GM12872 (cell line): ENCODE measurements at regions not wholly inside any gene's neighbourhood (a gene's known extent, or its start where the extent isn't known, plus 50 kb on each side); places are given as distances from the start of the nearest gene placed in this dataset.

ENCODE experiments used
- CTCF ChIP-seq: IDR thresholded peaks from 3 replicates; pipeline ENCODE4 v1.5.1; 2011; ENCODE audit warnings: low read depth, mild to moderate bottlenecking, low read length, moderate library complexity; ENCODE audit not compliant: insufficient read depth

DNA sequence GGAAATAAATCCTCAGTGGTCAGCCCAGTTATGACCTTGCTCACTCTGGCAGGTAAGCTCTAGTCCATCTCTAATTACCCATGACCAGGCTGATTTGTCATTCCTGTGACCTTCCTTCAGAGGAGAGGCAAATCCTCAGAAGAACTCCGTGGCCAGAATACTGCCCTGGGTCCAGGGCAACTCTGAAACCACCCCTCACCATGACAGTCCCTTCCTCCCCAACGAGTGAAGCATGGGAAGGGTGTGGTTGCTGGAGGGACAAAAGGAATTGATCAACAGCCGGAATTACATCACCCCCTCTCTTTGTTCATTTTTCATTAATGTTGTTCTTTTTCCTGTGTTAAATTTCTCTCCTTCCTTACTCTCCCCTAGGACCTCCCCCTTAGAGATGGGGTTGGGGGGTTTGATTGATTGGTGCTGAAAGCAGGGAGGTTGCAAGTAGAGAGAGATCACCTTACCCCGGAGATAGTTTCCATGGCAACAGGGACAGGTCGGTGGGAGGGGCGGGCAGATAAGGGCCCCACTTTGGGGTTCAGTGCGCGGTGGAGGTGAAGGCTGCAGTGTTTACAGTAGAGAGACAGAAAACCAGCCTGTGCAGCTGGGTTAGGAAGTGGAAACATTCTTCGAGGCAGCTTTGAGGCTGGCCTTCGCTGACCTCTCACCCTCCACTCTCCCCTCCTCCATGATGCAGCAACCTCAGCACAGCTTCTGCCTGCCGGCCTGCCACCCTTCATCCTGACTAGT lies 647.4 kb downstream of the BCOR start:
- TF ChIP-seq CTCF: no peak

DNA sequence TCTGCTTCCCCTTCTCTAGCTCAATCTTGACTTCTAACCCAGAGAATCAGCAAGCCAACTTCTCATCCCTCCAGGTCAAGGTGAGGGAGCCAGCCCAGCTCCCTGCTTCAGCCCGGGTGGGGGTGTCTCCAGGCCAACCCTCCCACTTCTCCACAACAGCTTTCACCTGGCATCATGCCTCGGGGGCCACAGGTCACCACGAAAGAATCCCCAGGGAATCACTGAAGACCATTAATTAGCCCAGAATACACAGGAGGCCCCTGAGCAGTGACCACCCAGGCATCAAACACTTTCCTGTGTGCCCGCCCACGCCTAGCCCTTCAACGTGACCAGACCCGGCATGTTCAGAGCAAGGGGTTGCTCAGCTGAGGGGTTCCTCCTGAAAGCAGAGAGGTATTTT lies 646.7 kb downstream of the BCOR start:
- no peak for TF ChIP-seq CTCF

DNA sequence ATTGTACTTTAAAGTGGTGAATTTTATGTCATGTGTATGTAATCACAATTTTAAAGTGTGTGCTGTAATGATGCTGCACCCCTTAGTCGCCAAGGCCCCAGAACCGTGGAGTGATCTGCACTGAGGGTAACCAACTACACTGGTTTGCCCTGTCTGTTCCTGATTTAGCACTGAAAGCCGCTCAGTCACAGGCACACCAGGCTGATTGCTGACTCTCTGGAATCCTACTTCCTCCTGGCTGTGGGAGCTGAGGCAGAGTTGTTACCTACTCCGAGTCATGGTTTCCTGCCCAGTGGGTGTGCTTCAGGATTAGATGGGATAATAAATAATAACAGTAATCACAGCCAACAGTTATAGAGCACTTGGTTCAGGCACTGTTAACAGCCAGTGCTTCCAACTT lies 645.4 kb downstream of the BCOR start:
- no peak for TF ChIP-seq CTCF

DNA sequence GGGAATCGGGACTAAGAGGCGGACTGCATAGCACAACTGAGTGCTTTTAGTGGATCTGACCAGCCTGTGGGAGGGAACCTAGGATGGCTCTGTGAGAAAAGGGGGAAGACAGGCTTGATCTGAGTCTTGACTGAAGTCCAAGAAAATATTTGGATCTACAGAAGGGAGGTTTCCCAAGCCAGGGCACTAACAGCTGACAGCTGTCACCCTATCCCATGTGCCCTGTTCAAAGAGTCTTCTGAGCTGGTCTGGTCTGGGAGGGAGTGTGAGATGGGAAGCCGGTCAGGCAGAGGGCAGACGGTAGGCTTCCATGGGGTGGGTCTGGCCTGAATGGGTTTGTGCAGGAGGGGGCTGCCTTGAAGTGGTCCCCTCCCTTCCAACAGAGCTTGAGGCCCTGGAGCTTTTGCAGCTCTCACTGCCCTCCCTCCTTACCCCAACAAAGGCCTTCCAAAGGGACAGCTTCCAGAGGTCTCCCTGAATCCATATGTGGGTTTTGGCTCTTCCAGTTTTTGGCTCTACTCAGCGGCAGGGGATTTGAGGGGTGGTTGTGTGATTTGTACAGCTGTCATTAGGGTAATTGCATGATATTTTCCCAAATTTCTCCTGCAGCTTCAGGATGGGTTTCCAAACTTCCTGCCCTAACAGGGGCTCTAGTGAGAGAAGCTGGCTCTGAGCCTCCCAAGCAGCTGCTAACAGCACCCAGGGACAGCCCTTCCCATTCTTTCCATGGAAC lies 643.7 kb downstream of the BCOR start:
- no peak for TF ChIP-seq CTCF

DNA sequence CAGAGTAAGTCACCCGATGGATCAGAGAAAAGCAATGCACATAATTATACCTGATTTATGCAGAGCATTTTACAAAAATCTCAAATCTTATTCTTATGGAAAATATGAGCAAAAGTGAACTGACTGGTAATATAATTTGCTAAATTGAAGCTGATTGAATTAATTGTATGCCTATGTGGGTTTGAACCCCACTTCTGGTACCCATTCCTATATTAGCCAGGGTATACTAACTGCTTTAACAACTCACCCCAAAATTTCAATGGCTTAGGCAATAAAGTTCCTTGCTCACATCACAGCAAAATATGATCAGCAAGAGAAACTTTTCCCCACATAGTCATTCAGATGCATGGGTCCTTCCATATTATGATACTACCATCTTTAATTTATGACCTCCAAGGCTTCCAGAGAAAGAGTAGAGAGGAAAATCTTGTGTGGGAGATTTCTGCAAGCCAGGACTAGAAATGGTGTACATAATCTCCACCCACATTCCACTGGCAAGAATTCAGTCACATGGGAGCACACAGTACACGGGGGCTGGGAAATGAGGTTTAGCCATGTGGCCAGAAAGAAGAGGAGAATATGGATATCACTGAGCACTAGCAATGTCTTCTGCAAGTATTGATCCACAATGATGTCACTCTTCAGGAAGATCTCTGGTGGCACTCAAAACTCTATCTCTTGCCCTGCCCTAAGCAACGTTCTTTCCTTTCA lies 640.7 kb downstream of the BCOR start:
- no peak for TF ChIP-seq CTCF

GRCh38 chrX:39458779-39459178 lies 639.0 kb downstream of the BCOR start:
- no peak for TF ChIP-seq CTCF

- no peak for TF ChIP-seq CTCF
Measured at GRCh38 chrX:39459204-39459603, 638.6 kb downstream of the BCOR start.
